Central memory CD4-positive, alpha-beta T cell (primary cell): ENCODE measurements at regions not wholly inside any gene's neighbourhood (a gene's known extent, or its start where the extent isn't known, plus 50 kb on each side); places are given as distances from the start of the nearest gene placed in this dataset.

Experiments
- DNase-seq: peaks from one replicate; pipeline ENCODE4 v3.0.0; 2022

- DNase-seq = no peak
Observed at GRCh38 chr4:138014590-138015288, 227.4 kb downstream of the SLC7A11 start.

- no peak for DNase-seq
Observed at GRCh38 chr4:138013625-138014024, 228.5 kb downstream of the SLC7A11 start.

- no peak for DNase-seq
Observed at GRCh38 chr4:138010639-138011038, 231.5 kb downstream of the SLC7A11 start.

GRCh38 chr4:138007572-138007971 lies 234.6 kb downstream of the SLC7A11 start:
- no peak for DNase-seq

GRCh38 chr4:138005486-138005885 lies 236.7 kb downstream of the SLC7A11 start:
- no peak for DNase-seq

GRCh38 chr4:138003248-138003647 lies 238.9 kb downstream of the SLC7A11 start:
- DNase-seq = no peak

- DNase-seq = no peak
Observed at GRCh38 chr4:137998666-137999429, 243.3 kb downstream of the SLC7A11 start.

GRCh38 chr4:137997496-137997895 lies 244.7 kb downstream of the SLC7A11 start:
- no peak for DNase-seq

GRCh38 chr4:137994853-137995252 lies 247.3 kb downstream of the SLC7A11 start:
- no peak for DNase-seq

- DNase-seq = no peak
Observed at GRCh38 chr4:137993232-137993631, 248.9 kb downstream of the SLC7A11 start.

GRCh38 chr4:137981277-137981676 lies 260.9 kb downstream of the SLC7A11 start:
- no peak for DNase-seq

- DNase-seq = no peak
Observed at GRCh38 chr4:137980641-137981040, 261.5 kb downstream of the SLC7A11 start.

GRCh38 chr4:137979938-137980337 lies 262.2 kb downstream of the SLC7A11 start:
- no peak for DNase-seq

GRCh38 chr4:137968956-137969678 lies 273.0 kb downstream of the SLC7A11 start:
- no peak for DNase-seq

- DNase-seq = no peak
Observed at GRCh38 chr4:137967480-137968190, 274.5 kb downstream of the SLC7A11 start.

GRCh38 chr4:137966504-137966903 lies 275.6 kb downstream of the SLC7A11 start:
- DNase-seq = no peak

- no peak for DNase-seq
Observed at GRCh38 chr4:137961051-137961438, 281.1 kb downstream of the SLC7A11 start.

- no peak for DNase-seq
Observed at GRCh38 chr4:137960371-137961050, 281.6 kb downstream of the SLC7A11 start.

GRCh38 chr4:137957806-137958205 lies 284.3 kb downstream of the SLC7A11 start:
- DNase-seq = no peak

- DNase-seq = no peak
Observed at GRCh38 chr4:137956256-137956655, 285.9 kb downstream of the SLC7A11 start.

GRCh38 chr4:137955595-137955994 lies 286.6 kb downstream of the SLC7A11 start:
- no peak for DNase-seq

GRCh38 chr4:137952116-137952515 lies 290.0 kb downstream of the SLC7A11 start:
- DNase-seq = no peak
